ENCODE measurements at regions not wholly inside any gene's neighbourhood (a gene's known extent, or its start where the extent isn't known, plus 50 kb on each side); places are given as distances from the start of the nearest gene placed in this dataset.

GRCh38 chr3:168574455-168575158 is 478.9 kb upstream of the GOLIM4 start:
- H2AFZ ChIP-seq (ENCODE audit: low read depth): no peak overlapping the region
- 31% methylated on average over 1 of the region's 1 CpG for WGBS (ENCODE audit: low lambda C conversion rate)
- no peaks in the 10 kb centered on the region for H3K9me3 ChIP-seq
- TF ChIP-seq FOXJ3 (CRISPR knock-in tag; IDR thresholded peaks at IDR 0.05) (no peak), RAD21 (IDR thresholded peaks at IDR 0.05; ENCODE audit: low read length) (no peak), NFIC (IDR thresholded peaks at IDR 0.05; ENCODE audit: borderline replicate concordance) (no peak), MAX (IDR thresholded peaks at IDR 0.05; ENCODE audit: low read depth) (no peak), RCOR1 (IDR thresholded peaks at IDR 0.05; ENCODE audit: low read length) (no peak), YY1 (IDR thresholded peaks at IDR 0.05; ENCODE audit: low read depth) (no peak), REST (IDR thresholded peaks at IDR 0.05; ENCODE audit: low read depth, low read length) (no peak), CHD2 (IDR thresholded peaks at IDR 0.05; ENCODE audit: low read length, partially characterized antibody) (no peak), TCF12 (IDR thresholded peaks at IDR 0.05) (no peak), ZBTB33 (IDR thresholded peaks at IDR 0.05; ENCODE audit: borderline replicate concordance, low read depth) (no peak), EZH2phosphoT487 (IDR thresholded peaks at IDR 0.05; ENCODE audit: borderline replicate concordance, low read depth) (no peak), MEF2A (IDR thresholded peaks at IDR 0.05; ENCODE audit: borderline replicate concordance, low read depth) (no peak), CTCF (IDR thresholded peaks at IDR 0.05) (no peak)
- TF ChIP-seq, protein P1, sequence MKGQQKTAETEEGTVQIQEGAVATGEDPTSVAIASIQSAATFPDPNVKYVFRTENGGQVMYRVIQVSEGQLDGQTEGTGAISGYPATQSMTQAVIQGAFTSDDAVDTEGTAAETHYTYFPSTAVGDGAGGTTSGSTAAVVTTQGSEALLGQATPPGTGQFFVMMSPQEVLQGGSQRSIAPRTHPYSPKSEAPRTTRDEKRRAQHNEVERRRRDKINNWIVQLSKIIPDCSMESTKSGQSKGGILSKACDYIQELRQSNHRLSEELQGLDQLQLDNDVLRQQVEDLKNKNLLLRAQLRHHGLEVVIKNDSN (IDR thresholded peaks at IDR 0.05; ENCODE audit: borderline replicate concordance, low read depth): no peak
- TF ChIP-seq, protein P2, sequence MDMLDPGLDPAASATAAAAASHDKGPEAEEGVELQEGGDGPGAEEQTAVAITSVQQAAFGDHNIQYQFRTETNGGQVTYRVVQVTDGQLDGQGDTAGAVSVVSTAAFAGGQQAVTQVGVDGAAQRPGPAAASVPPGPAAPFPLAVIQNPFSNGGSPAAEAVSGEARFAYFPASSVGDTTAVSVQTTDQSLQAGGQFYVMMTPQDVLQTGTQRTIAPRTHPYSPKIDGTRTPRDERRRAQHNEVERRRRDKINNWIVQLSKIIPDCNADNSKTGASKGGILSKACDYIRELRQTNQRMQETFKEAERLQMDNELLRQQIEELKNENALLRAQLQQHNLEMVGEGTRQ (IDR thresholded peaks at IDR 0.05; ENCODE audit: borderline replicate concordance, low read depth, low read length): no peak
- no peaks in the 10 kb centered on the region for H3K4me1 ChIP-seq (ENCODE audit: control insufficient read depth in 1 of 2, insufficient read depth in 2 of 2, low read depth in 1 of 2, low read length in 1 of 2)
- no peak overlapping the region for H3K27ac ChIP-seq (ENCODE audit: low read depth in 2 of 2, low read length in 1 of 2)
- no peak overlapping the region for H3K4me3 ChIP-seq (ENCODE audit: low read depth in 2 of 2, low read length in 1 of 2)
- no peak overlapping the region for H3K4me2 ChIP-seq
- H3K9me2 ChIP-seq: no peaks in the 10 kb centered on the region
- no peak for DNase-seq
- H4K20me1 ChIP-seq (ENCODE audit: insufficient read depth): no peaks in the 10 kb centered on the region
- H3K36me3 ChIP-seq (replicated peaks in 1 of 2; ENCODE audit: control insufficient read depth in 1 of 2, insufficient read depth in 2 of 2, low read length in 1 of 2): no peaks in the 10 kb centered on the region
- H3F3A ChIP-seq (replicated peaks; ENCODE audit: insufficient read depth): no peaks in the 10 kb centered on the region
- H3K79me2 ChIP-seq (ENCODE audit: insufficient read depth): no peaks in the 10 kb centered on the region
- ChIA-PET POLR2A (no interaction called here), CTCF (interaction anchor here (1.5 to 2.2 kb wide), 2 partner anchors 8 to 16 kb away, joined by 5 read pairs; no protein-coding TSS in a partner anchor)
- no peak overlapping the region for H3K9ac ChIP-seq
- H3K27me3 ChIP-seq (ENCODE audit: insufficient read depth): no peaks in the 10 kb centered on the region

Measured in SK-N-SH (cell line).